Skin epidermis (tissue), 12 donors: ENCODE measurements at regions not wholly inside any gene's neighbourhood (a gene's known extent, or its start where the extent isn't known, plus 50 kb on each side); places are given as distances from the start of the nearest gene placed in this dataset.
"Not testable (repeated sequence)": the region's sequence is repeated elsewhere in the genome, so short reads cannot be mapped to it uniquely, and the experiment has no call there.

Experiments used
- H3K27ac ChIP-seq, 21 experiments: fragments of 200-600 bp; sonication (generic) in 11 of 21; one replicate each; pipeline ENCODE4 v1.5.0; 2020; ENCODE audit warnings: mild to moderate bottlenecking in 3 of 21, inconsistent platforms in 2 of 21, moderate library complexity in 2 of 21
- H3K4me3 ChIP-seq, 7 experiments: fragments of 200-600 bp; sonication (generic) in 2 of 7; one replicate each; pipeline ENCODE4 v1.5.0; 2020; ENCODE audit warnings: inconsistent platforms in 2 of 7, mild to moderate bottlenecking in 2 of 7, moderate library complexity in 1 of 7

DNA sequence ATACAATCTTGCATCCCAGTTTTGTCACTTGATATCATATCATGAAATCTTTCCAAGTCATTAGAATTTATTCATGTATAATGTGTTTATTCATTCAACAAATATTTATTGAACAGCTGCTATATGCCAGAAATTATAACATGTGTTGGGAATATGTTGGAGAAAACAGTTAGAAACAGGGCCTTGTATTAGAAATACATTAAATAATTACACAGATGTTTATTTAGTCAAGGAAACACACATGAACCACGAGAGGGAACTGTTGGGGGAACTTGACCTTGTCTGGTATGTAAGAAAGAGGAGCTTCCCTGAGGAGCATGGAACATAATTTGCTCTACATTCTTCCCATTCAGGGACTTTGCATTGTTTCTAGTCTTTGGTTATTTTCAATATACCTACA, 191.7 kb upstream of the FRMD6 start:
- Histone ChIP-seq H3K27ac (no peak overlapping the region), H3K4me3 (no peak overlapping the region)

- Histone ChIP-seq H3K4me3 (no peak overlapping the region), H3K27ac (peak overlapping the region in 7 of 21 experiments; percentile 2 to 73 (median 46))
Observed at GRCh38 chr14:51462182-51462581, 189.5 kb upstream of the FRMD6 start.

DNA sequence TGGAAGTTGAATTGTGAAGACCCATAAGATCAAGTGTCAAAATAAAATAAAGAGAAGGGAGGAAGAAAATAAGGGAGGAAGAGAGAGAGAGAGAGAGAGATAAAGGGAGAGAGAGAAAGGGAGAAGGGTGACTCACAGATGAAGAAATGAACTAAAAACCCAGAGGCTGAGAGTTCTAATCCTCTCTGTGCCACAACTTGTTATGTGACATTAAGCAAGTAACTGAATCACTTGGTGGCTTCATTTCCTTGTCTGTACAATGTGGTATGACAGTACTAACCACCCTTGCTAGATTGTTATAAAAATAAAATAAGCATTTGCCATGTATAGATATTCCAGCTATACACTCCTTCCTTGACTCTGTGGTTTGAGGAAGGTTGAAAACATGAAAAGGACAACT, 189.0 kb upstream of the FRMD6 start:
- peak overlapping the region in 8 of 21 experiments; percentile 2 to 73 (median 41) for H3K27ac ChIP-seq
- no peak overlapping the region for H3K4me3 ChIP-seq

DNA sequence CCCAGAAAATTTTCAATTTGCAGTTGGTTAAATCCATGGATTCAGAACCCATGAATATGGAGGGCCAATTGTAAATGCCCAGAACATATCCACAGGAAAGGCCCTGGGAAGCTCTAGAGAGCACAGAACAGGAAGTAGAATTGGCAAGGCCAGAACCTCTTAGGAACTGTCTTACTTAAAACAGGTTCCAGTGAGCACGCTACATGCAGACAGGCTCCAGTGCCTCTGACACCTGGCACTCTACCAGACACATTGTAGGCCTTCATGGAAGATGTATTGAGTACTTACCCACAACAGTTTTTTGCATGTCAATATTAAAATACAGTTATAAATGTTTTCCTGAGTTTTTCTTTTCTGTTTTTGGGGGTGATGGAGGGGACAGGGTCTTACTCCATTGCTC, 188.2 kb upstream of the FRMD6 start:
- Histone ChIP-seq H3K27ac (peak overlapping the region in 1 of 21 experiments; percentile 36), H3K4me3 (no peak overlapping the region)

DNA sequence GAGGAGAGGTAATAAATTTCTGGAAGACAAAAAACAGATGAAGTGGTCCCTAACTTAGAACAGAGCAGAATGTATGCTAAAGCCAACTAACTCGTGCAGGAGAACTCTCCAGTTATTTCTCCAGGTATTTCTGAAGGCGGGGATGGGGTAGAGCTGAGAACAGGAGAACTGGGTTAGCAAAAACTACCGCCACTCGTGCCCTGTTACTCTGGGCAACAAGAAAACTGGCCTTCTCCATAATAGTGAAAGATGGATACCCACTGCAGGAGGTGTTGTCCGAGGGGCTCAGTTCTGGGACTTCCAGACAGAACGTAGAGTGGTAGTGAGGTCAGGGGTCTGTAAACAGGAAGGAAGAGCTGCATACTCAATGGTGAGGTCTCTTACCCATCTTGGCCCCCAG, 187.3 kb upstream of the FRMD6 start:
- Histone ChIP-seq H3K27ac (no peak overlapping the region), H3K4me3 (no peak overlapping the region)

- no peak overlapping the region for H3K4me3 ChIP-seq
- no peak overlapping the region for H3K27ac ChIP-seq
Observed at GRCh38 chr14:51465486-51465885, 186.2 kb upstream of the FRMD6 start.

- not testable (repeated sequence) for H3K4me3 ChIP-seq, H3K27ac ChIP-seq
Observed at GRCh38 chr14:51467392-51467791, 184.3 kb upstream of the FRMD6 start.

DNA sequence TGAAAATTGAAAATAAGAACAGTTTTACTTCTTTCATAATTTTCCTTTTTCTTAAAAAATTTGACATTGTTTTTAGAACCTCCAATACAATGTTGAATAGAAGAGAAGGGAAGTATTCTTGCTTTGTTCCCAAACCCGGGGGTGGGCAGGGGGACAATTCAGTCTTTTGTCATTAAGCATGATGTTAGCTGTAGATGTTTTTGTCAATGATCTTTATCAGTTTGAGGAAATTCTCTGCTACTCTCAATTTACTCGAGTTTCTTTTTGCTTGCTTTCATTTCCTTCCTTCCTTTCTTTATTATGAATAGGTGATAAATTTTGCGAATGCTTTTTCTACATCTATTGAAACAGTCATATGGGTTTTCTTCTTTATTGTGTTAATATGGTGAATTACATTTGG, 183.2 kb upstream of the FRMD6 start:
- no peak overlapping the region for H3K27ac ChIP-seq
- no peak overlapping the region for H3K4me3 ChIP-seq

GRCh38 chr14:51472881-51473280, 178.8 kb upstream of the FRMD6 start:
- Histone ChIP-seq H3K27ac (peak overlapping the region in 17 of 21 experiments; percentile 9 to 83 (median 64)), H3K4me3 (no peak overlapping the region)

GRCh38 chr14:51473351-51473750, 178.4 kb upstream of the FRMD6 start:
- Histone ChIP-seq H3K4me3 (no peak overlapping the region), H3K27ac (peak overlapping the region in 17 of 21 experiments; percentile 11 to 83 (median 64))

DNA sequence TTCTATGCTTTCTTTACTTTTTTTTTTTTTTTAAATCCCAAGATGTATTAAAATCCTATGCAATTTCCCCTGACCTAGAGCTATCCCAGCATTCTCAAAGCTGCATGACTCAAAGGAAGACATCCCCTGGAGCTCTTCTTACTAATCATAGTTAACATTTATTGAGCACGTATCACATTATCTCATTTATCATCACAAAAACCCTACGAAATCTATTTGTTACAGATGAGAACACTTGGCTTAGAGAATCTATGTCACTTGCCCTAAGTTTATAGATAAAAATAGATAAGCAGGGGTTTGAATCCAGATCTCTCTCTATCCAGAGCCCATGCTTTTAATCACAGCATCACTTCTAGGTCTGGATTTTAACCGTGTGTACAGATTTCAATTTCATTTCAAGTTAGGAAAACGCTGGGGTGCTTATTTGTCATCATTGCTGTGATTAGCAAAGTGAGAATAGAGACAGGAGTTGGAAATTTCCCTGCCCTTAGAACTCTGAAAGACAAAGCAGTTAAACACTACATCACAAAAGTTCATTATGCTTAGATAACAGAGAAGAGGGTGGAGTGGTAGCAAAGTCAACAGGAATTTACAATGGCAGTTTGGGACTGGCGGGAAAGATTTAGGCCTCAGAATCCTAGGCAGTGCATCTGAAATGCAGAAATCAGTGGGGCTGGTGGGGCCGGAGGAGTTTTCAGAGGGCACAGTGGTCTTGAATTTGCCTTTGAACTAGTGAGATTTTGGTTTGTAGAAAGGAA, 177.7 kb upstream of the FRMD6 start:
- peak overlapping the region in 15 of 21 experiments; percentile 22 to 83 (median 64) for H3K27ac ChIP-seq
- H3K4me3 ChIP-seq = no peak overlapping the region

- Histone ChIP-seq H3K27ac (peak overlapping the region in 6 of 21 experiments; percentile 6 to 83 (median 59)), H3K4me3 (no peak overlapping the region)
Observed at GRCh38 chr14:51474854-51475253, 176.9 kb upstream of the FRMD6 start.

DNA sequence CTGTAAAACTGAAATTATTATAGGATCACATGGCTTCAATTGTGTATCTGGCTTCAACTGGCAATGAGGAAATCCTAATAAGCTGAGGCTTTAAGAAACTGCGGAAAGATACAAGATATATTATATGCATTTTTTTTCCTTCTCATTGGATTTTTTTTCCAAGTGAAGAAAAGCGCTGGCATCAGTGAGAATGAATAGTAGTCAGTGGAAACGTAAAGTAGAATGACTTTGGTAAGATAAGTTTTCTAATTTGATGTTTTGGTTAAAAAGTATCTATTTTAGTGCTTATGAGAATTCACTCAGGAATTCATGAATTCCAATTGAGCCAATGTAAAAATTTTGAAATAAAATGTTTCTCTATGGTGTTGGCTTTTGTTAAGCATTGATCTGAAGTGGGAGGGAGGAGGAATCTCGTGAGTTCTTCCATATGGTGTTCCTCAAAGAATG, 173.5 kb upstream of the FRMD6 start:
- H3K27ac ChIP-seq = peak overlapping the region in 1 of 21 experiments; percentile 67
- no peak overlapping the region for H3K4me3 ChIP-seq

- Histone ChIP-seq H3K27ac (peak overlapping the region in 7 of 21 experiments; percentile 10 to 67 (median 34)), H3K4me3 (no peak overlapping the region)
Observed at GRCh38 chr14:51479584-51480325, 172.0 kb upstream of the FRMD6 start.

DNA sequence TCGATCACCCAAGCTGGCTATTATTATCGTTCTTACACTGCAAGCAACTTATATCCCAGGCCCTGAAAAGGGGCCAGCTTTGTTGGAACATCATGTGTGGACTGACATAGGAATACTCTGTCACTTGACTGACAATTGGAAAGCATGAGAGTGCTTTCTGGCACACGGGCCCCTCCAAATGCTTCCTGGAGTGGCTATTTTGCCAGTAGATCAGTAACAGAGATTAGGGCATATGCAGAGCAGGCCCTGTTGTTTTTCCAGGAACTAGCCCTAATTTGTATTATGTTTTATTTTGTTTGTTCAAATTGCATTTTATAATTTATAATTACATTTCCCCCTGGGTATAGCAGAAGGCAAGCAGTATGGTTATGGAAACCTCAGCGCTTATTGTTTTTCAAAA, 170.1 kb upstream of the FRMD6 start:
- H3K27ac ChIP-seq = peak overlapping the region in 2 of 21 experiments; percentile 4 to 49
- no peak overlapping the region for H3K4me3 ChIP-seq

- Histone ChIP-seq H3K4me3 (no peak overlapping the region), H3K27ac (peak overlapping the region in 1 of 21 experiments; percentile 49)
Observed at GRCh38 chr14:51482102-51482501, 169.6 kb upstream of the FRMD6 start.

DNA sequence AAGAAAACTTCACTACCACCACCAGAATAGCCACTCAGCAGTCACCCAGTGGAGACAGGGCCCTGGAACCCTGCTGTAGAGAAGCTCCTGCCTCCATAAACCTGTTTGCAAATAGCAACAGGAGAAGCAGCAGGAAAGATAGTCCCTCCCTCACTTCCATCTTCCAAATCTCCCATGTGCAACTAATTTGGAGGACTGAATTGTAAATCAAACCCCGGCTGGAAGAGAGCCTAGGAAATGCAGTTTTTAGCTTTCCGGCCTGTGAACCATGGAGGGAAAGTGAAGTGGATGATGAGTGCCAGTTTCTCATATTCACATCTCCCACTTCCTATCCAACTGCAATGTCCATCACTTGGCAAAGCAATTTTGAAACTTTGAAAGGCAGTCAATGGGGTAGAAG, 167.2 kb upstream of the FRMD6 start:
- H3K4me3 ChIP-seq = no peak overlapping the region
- H3K27ac ChIP-seq = no peak overlapping the region

- Histone ChIP-seq H3K27ac (no peak overlapping the region), H3K4me3 (no peak overlapping the region)
Observed at GRCh38 chr14:51485733-51486132, 166.0 kb upstream of the FRMD6 start.

GRCh38 chr14:51487848-51488247, 163.9 kb upstream of the FRMD6 start:
- H3K27ac ChIP-seq = peak overlapping the region in 16 of 21 experiments; percentile 49 to 92 (median 80)

GRCh38 chr14:51488569-51489220, 163.0 kb upstream of the FRMD6 start:
- peak overlapping the region in 20 of 21 experiments; percentile 58 to 92 (median 78) for H3K27ac ChIP-seq
- peak overlapping the region; percentile 17 to 39 (median 26) for H3K4me3 ChIP-seq

More at GRCh38 chr14:51487848-51488247, 163.9 kb upstream of the FRMD6 start:
- H3K4me3 ChIP-seq = no peak overlapping the region
